ENCODE measurements at regions not wholly inside any gene's neighbourhood (a gene's known extent, or its start where the extent isn't known, plus 50 kb on each side); places are given as distances from the start of the nearest gene placed in this dataset.

DNA sequence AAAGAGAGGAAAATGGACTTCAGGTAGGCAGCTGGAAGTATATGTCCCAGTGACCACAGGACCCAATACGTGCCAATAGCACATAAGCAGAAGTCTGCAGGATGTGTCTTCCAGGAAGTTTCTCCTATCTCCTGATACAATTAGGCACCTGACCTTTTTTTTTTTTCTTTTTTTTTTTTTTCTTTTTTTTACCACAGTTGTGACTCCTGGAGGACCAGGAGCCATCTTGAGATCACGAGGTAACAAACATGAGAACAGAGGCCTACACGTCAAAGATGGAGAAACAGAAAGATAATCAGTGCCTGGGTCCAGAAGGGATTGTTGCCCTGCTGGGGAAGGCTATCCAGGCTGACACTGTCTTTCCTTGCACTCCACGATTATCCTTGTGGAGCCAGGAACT lies 312.4 kb upstream of the NEBL start:
- no peak for DNase-seq (ENCODE audit: low read depth in 2 of 2)

DNA sequence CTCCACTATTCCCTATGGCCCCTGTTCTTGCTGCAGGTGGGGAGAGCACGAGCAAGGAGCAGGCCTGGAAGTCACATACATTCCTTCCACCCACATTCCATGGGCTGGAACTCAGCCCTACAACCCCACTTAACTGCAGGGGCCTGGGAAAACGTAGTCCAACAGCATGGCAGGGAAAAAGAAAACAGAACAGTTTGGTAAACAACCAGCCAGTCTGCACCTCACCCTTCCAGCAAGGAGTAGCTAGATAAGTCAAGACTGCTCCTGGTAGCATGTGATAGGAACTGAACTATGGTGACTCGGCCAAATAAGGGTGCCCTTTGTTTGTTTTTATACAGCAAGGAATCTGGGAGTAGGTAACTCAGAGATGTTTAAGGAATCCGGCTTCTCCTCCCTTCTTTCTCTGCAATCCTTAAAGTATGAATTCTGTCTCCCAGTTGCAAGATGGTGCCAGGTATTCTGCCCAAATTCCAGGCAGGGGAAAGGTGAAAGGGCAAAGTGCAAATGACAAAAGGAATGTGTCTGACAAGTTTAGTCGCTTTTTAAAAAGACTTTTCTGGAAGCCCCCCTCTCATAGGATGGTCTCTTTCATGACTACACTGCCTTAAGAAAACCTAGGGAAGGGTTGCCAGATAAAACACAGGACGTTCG lies 311.7 kb upstream of the NEBL start:
- no peak for DNase-seq (ENCODE audit: low read depth in 2 of 2)

DNA sequence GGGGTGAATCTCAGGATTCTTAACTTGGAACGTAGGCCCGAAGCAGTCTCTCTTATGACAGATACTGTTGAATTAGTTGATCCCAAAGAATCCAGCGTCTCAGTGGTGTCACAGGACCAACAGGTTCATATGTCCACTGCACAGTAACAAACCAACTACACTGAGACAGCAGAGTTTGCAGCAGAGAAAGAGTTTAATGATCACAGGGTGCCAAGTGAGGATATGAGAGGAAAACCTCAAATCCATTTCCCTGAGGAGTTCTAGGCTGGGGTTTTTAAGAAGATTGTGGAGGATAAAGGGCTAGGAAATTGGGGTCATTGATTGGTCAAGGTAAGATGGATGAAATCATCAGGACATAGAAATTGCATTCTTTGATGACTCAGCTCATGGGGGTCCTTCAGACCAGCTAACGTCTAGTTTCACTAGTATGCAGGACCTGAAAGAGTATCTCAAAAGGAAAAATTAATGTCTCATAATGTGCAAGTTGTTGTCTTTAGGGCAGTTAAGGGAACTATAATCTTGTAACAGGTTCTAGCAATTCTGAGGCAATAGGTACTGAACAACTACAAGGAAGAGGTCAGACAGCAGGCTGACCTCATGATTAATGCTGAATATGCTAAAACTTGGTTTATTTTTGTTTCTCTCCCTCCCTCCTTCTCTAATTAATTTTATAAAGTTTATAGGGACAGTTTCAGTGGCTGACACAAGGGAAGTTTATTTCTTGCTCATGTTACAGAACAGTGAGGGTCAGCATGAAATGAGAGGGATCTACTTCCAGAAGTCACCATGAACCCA lies 310.9 kb upstream of the NEBL start:
- DNase-seq (ENCODE audit: low read depth in 2 of 2), result no peak

DNA sequence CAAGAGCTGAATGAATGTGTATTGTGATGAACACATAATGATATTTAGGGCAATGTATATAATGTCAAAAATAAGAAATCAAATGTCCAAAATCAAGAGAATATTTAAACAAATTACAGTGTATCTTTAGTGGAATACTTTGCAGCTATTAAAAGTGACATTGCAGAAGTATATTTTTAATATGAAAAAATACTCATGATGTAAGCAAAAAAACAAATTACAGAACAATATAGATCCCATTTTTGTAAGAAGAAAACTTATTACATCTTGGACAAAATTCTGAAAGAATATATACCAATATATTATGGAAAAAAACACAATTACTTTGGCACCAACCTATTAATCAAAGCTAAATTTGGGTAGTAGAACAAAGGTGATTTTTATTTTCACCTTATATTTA lies 308.2 kb upstream of the NEBL start:
- no peak for DNase-seq (ENCODE audit: low read depth in 2 of 2)

DNA sequence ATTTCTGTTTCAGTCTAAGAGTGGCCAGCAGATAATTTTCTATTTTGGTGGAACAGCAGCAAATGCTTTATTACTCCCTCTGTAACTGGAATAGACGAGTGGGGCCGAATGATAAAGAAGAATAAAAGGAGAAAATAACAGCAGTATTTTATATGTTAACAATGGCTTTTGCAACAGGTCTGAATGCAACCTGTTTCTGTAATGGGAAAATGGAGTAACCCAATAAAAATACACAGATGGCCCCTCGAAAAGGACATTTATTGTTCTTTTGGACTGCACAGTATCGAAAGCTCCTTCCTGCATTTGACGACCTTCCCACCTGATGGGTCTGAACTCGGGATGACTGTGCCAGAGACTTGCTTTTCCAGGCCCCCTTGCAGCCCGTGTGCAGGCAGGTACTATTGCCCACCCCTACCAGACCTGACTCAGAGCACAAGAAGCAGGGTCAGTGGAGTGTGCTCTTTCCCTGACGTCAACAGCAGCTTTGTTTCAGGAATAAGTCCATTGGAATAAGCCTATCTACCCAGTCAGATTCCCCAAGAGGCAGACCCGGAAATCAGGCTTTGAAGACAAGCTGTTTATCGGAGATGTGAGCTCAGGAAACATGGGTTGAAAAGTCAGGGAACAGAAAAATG lies 306.5 kb upstream of the NEBL start:
- DNase-seq (ENCODE audit: low read depth in 2 of 2), result no peak

DNA sequence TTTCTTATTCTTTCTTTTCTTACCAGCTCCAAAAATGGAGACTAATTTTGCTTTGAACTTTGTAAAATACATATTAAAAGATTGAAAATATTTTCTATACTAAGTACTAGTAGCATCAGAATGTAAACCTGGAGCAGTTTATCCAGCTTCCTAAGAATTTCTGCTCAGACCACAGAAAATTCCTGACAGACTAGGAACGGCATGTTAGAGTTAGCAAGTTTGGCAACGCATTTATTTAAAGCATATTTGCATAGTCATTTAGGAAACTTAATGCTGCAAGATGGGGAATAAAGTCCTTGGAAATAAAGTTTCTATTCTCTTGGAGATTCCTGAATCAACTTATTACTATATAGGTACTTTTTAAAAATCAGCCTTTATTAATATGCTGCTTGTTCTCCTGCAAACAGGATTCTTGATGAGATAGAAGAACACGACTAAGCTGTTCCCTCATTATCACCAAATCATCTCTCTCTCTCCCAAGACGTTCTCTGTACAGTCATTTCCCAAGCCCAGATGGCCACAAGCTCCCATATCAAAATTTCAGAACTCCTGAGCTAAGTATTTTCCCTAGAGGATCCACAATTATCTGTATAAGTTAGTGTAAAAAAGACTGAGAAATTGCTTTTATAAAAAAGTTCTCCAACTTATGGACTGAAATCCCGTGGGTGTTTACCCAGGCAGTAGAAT lies 305.8 kb upstream of the NEBL start:
- no peak for DNase-seq (ENCODE audit: low read depth in 2 of 2)

DNA sequence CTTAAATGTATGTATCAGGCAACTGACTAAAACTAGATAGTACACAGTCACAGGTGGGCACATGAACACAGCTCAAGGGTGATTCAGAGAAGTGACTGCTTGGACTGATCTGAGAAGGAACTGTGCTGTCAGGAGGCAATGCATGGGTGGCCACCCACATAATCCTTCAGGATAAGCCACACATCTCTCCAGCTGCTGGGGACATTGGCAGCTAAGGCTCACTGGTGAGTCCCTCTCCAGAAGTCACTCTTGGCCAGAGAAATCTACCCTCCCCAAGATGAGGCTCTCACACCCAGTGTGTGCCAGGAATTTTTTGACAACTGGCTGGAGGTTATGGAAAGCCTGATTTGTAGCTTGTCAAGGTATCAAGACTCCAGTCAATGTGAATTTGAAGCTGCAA lies 302.4 kb upstream of the NEBL start:
- no peak for DNase-seq (ENCODE audit: low read depth in 2 of 2)

DNA sequence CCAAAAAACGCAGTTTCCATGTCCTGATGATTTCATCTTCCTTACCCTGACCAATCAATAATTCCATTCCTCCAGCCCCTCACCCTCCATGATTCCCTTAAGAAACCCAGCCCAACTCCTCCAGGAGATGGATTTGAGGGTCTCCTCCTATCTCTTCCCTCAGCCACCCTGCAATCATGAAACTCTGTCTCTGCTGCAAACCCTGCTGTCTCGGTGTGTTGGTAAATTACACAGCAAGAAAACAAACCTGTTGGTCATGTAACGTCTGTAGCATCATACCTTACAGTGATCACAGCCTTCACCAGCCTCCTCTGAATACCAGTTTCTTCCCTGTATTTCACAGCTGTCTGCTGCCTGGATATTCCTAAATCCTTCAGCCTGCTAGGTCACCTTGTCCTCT lies 300.7 kb upstream of the NEBL start:
- DNase-seq (ENCODE audit: low read depth in 2 of 2), result no peak

DNA sequence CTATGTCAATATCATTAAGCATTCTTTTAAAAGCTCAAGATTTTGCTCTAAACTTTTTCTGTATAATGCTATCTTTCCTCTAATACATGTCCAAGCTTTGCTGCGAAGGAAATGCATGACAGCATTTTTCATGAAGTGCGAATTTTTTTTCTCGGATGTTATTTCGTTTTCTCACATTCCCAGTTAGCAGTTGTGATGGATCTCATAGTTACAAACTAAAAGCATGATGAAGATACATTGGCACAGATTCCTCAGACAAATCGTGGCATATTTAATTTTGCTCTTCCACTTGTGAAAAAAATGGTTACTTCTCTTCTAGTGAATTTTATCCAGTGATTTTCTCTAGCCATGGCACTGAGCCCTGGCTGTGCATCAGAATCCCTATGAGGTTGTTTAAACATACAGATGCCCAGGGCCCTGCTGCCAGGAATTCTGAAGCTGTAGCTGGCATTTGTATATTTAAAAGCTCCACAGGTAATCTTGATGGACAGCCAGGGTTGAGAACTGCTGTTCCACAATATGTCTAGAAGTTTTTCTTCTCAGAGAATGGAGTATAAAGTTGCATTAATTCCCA lies 299.8 kb upstream of the NEBL start:
- no peak for DNase-seq (ENCODE audit: low read depth in 2 of 2)

DNA sequence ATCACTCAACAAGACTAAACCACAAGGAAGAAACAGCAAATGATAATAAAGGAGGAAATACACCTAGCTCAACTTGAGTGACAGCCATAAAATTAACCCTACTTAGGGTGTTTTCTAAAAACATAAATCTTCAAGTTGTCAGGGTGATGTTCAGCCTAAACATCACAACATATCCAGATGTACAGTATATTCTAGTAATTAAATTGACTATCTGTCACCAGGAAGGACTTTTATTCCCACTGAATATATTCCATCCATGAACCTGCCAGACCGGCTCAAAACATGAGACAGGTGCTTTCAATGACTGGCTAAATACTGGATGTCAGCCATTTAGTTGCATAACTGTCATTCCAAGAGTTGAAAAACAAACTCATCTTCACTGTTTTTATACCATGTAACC lies 298.1 kb upstream of the NEBL start:
- DNase-seq (ENCODE audit: low read depth in 2 of 2), result peak; percentile 27 to 74

DNA sequence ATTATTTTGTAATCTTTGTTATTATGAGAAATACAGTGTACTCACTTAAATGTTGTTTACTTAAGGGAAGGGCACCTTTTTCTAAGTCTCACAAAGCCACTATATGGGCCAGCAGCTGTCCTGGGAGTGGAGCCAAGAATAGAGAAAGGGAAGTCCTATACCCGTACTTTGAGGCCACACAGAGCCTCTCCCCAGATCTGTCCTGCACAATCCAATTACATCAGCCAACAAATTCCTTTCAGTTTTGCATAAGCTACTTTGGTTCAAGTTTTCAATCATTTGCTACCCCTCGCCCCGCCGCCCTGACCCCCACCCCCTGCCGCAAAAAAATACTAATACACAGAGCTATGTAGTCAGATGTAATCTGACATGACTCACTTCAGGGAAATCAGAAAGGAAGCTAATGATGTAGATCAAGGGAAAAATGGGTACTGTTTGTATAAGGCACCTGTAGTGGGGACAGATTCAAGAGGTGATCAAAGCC lies 297.4 kb upstream of the NEBL start:
- peak; percentile 55 to 77 for DNase-seq (ENCODE audit: low read depth in 2 of 2)

DNA sequence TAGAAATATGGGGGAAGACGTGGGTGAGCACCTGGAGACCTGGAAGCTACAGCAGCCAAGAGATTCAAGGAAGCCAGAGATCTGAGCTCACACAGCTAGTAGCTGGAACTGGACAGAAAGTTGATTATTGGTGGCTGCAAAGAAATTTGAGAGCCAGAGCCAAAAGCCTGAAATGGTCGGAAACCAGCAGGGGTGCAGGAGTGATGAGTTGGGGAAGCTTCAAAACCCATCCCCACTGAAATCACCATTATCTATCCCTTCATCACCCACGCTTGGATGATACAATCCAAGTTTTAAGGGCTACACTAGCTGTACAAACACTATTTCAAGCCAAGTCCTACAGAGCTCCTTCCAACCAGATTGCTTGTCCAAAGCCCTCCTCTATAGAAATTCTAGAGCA lies 296.1 kb upstream of the NEBL start:
- no peak for DNase-seq (ENCODE audit: low read depth in 2 of 2)

DNA sequence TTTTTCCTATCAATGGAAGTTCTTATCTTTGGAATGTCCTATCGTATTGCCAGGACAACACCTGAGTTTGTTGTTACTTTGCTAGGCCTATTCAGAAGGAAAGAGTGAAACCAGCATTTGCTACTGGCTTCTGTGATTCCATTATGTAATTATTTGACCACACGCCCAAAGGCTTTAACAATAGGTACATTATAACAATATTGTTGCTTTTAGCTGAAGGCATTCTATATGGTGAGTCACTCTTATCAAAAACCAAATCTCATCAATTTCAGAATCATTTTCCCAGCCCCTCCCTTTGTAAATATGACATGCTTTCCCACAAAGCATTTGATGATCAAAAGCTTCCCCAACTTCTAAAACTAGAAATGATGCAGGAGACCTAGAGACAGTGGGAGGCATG lies 294.4 kb upstream of the NEBL start:
- peak; percentile 69 to 76 for DNase-seq (ENCODE audit: low read depth in 2 of 2)

DNA sequence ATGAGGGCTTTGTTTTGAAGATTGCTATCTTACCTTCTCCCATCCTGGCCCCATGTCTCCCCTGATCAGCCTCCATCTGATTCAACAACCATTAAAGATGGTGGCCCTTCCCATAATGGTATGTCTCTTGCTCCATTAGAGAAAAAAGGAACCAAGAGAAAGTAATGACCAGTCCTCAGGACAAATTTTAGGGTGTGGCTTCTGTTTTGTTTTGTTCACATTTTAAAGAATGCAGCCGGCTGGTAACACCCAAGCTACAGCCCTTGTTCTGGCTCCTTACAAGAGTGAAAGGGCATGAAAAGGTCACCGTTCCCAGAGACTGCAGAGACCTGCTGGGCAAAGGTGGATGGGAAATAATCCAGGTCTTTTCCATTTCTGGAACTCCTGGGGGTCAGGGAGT lies 287.9 kb upstream of the NEBL start:
- no peak for DNase-seq (ENCODE audit: low read depth in 2 of 2)

DNA sequence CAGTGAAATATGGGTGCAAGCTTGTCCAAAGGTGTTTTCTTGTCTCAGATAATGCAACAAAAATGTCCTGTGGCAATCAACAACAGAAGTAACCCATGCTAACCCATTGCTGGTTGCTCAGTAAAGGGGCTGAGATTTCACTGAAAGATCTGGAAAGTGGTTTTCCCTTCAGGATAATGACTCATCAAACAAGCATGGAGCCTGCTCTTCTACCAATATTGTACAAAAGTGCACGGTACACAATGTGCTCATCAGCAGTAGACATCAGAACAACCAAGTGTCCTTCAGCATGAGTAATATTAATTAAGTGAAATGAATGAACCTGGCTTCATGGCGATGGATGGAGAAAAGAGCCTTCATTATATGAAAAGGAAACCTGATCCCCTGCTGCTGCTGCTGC lies 287.1 kb upstream of the NEBL start:
- peak; percentile 32 to 71 for DNase-seq (ENCODE audit: low read depth in 2 of 2)

DNA sequence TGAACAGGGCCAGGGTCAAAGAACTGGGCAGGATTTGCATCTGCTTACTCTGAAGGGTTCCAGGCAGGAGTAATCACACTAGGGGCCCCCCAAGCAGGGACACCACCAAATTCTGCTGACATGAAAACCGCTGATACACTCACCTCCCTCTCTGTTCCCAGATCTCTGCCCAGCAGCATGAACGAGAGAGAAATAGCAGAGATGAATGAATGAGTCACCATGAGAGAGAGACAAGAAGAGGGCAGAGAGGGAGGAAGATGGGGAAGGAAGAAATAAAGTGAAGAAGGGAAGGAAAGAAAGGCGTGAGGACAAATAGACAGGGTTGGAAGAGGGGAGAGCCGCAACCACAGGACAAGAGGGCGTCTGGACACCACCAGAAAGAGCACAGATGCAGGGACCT lies 285.9 kb upstream of the NEBL start:
- no peak for DNase-seq (ENCODE audit: low read depth in 2 of 2)

DNA sequence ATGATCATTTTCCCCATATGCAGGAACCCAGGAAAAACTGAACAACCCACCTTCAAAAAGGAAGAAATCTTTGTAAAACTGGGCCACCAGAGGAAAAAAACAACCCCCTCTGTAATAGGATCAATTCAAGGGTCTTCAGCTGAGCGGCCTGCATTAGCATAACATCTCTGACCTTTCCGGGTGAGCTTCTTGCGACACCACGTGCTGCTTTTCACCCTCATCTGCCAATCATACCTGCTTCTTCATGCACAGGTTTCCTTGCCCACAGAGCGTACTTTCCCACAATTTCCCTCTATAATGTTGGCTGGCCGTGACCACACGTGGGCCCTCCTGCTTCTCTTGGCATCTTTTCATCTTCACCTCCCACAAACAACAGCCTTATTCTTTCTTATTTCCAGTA lies 284.3 kb upstream of the NEBL start:
- no peak for DNase-seq (ENCODE audit: low read depth in 2 of 2)

DNA sequence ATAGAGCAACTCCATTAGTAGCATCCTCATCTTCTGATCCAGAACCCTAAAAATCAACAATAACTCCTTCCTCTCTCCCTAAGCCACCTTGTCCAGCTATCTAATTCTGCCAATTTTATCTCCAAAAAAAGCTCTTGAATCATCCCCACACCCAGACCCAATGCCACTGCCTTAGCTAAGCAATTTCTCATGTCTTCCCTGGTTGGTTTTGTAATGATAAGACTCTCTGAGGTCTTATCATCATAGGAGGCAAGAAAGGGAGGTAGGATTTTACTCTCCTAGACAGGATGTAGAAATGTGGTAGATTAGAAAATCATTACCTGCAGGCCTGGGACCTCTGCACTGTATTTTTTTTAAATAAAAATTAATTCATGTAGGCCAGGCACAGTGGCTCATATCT lies 283.5 kb upstream of the NEBL start:
- no peak for DNase-seq (ENCODE audit: low read depth in 2 of 2)

DNA sequence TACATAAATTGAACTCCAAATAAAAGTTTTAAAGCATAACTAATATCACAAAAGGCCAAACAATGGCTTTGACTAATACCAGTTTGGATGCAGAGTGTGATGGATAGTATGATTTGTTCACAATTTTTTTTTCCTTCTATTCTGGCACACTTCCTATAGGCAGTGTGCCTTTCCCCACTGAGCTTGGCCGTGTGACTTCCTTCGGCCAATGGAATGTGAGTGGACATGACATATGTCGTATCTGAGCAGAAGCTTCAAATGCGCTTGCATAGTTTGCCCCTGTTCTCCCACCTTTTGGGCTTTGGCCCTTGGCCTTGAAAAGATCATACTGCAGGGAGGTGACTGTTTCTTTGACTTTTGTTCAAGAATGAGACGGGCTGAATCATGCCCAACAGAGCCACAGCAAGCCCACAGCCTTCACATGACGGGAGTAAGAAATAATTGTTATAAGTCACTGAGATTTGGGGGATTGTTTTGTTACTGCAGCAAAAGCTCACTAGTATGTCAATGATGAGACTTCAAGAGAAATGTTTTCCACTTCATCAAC lies 279.9 kb upstream of the NEBL start:
- DNase-seq (ENCODE audit: low read depth in 2 of 2), result no peak

DNA sequence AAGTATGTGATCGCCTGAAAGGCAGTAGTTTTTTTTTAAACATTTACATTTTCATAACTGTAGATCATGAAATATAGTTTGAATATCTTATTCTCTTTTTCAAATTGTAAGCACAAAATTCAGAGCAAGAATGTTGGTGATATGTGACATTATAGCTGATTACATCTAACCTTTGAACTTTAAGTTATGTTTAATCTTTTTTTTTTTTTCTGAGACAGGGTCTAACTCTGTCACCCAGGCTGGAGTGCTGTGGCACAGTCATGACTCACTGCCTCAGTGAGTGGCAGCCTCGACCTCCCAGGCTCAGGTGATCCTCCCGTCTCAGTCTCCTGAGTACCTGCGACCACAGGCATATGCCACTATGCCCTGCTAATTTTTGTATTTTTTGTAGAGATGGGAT lies 278.7 kb upstream of the NEBL start:
- no peak for DNase-seq (ENCODE audit: low read depth in 2 of 2)

DNA sequence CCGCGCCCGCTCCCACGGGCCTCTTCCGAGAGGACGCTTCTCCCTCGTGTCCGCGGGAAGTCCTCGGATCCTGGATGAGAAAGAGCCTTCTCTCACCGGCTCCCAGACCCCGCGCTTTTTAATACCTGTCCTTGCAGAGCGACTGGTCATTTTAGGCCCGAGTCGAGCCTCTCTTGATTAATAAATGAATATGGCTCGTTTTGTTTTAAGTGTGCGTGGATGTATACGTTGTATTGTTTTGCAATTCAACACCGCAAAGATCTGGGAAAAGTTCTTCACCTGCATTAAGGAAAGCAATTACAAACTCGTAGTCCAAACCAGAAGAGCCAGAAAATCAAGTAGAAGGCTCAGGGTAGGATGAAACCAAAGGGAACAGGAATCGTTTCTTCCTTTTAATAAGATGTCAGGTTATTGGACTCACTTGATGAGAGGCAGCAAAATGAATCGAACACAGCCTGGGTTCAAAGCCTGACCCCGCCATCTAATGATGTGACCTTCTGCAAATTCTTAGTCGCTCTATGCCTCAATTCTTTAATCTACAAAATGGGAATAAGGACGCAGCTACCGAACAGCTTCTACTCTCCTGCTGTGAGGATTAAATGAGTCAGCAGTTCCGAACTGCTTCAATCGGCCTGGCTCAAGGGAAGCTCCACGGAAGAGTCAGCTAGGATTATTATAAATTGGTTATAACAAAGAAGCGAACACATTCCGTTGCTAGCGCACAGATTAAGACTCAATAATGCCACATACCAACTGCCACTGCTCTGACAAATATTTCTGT lies 277.8 kb upstream of the NEBL start:
- no peak for DNase-seq (ENCODE audit: low read depth in 2 of 2)

Data from dermis microvascular lymphatic vessel endothelial cell (primary cell).